ENCODE measurements at regions not wholly inside any gene's neighbourhood (a gene's known extent, or its start where the extent isn't known, plus 50 kb on each side); places are given as distances from the start of the nearest gene placed in this dataset.

GRCh38 chr5:2657151-2657550 is 94.3 kb downstream of the IRX2 start:
- no peaks in the 10 kb centered on the region for H3K27me3 ChIP-seq (ENCODE audit: insufficient read depth)
- no peak overlapping the region for H3K27ac ChIP-seq (ENCODE audit: low read depth)
- no peak overlapping the region for H3K4me2 ChIP-seq
- Mint-ChIP-seq H3K4me1 (no peaks in the 10 kb centered on the region), H3K9me3 (no peaks in the 10 kb centered on the region), H3K27me3 (ENCODE audit: insufficient read depth, low read depth, poor library complexity) (peaks cover 2% of the 10 kb centered on the region), H3K36me3 (ENCODE audit: low read depth) (no peaks in the 10 kb centered on the region), H3K27ac (no peak overlapping the region), H3K4me3 (no peak overlapping the region)
- H2AFZ ChIP-seq, result no peak overlapping the region
- no peaks in the 10 kb centered on the region for H3K36me3 ChIP-seq (ENCODE audit: insufficient read depth)
- DNase-seq (ENCODE audit: low spot score) (no peak), ATAC-seq (no peak)
- TF ChIP-seq EZH2phosphoT487 (IDR thresholded peaks at IDR 0.05; ENCODE audit: unreplicated experiment), result no peak
- TF ChIP-seq, protein P1, sequence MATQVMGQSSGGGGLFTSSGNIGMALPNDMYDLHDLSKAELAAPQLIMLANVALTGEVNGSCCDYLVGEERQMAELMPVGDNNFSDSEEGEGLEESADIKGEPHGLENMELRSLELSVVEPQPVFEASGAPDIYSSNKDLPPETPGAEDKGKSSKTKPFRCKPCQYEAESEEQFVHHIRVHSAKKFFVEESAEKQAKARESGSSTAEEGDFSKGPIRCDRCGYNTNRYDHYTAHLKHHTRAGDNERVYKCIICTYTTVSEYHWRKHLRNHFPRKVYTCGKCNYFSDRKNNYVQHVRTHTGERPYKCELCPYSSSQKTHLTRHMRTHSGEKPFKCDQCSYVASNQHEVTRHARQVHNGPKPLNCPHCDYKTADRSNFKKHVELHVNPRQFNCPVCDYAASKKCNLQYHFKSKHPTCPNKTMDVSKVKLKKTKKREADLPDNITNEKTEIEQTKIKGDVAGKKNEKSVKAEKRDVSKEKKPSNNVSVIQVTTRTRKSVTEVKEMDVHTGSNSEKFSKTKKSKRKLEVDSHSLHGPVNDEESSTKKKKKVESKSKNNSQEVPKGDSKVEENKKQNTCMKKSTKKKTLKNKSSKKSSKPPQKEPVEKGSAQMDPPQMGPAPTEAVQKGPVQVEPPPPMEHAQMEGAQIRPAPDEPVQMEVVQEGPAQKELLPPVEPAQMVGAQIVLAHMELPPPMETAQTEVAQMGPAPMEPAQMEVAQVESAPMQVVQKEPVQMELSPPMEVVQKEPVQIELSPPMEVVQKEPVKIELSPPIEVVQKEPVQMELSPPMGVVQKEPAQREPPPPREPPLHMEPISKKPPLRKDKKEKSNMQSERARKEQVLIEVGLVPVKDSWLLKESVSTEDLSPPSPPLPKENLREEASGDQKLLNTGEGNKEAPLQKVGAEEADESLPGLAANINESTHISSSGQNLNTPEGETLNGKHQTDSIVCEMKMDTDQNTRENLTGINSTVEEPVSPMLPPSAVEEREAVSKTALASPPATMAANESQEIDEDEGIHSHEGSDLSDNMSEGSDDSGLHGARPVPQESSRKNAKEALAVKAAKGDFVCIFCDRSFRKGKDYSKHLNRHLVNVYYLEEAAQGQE (IDR thresholded peaks at IDR 0.05; ENCODE audit: unreplicated experiment), result no peak
- H3K4me1 ChIP-seq (ENCODE audit: insufficient read depth), result no peaks in the 10 kb centered on the region
- H3F3A ChIP-seq (replicated peaks; ENCODE audit: low read depth), result no peaks in the 10 kb centered on the region
- H4K20me1 ChIP-seq (replicated peaks; ENCODE audit: insufficient read depth), result no peaks in the 10 kb centered on the region
- H3K9me2 ChIP-seq (ENCODE audit: insufficient read depth), result no peaks in the 10 kb centered on the region
- H3K79me2 ChIP-seq (replicated peaks; ENCODE audit: insufficient read depth), result no peaks in the 10 kb centered on the region
- H3K4me3 ChIP-seq, result no peak overlapping the region

- H3K27me3 Mint-ChIP-seq (ENCODE audit: insufficient read depth, low read depth, poor library complexity), result peaks cover 2% of the 10 kb centered on the region
- H3K27ac Mint-ChIP-seq, result no peak overlapping the region
- H3F3A ChIP-seq (replicated peaks; ENCODE audit: low read depth), result no peaks in the 10 kb centered on the region
- H3K9me2 ChIP-seq (ENCODE audit: insufficient read depth), result no peaks in the 10 kb centered on the region
- H4K20me1 ChIP-seq (replicated peaks; ENCODE audit: insufficient read depth), result no peaks in the 10 kb centered on the region
- DNase-seq (ENCODE audit: low spot score) (no peak), ATAC-seq (no peak)
- H3K27ac ChIP-seq (ENCODE audit: low read depth), result no peak overlapping the region
- H3K36me3 ChIP-seq (ENCODE audit: insufficient read depth), result no peaks in the 10 kb centered on the region
- no peaks in the 10 kb centered on the region for H3K36me3 Mint-ChIP-seq (ENCODE audit: low read depth)
- TF ChIP-seq, protein P2, sequence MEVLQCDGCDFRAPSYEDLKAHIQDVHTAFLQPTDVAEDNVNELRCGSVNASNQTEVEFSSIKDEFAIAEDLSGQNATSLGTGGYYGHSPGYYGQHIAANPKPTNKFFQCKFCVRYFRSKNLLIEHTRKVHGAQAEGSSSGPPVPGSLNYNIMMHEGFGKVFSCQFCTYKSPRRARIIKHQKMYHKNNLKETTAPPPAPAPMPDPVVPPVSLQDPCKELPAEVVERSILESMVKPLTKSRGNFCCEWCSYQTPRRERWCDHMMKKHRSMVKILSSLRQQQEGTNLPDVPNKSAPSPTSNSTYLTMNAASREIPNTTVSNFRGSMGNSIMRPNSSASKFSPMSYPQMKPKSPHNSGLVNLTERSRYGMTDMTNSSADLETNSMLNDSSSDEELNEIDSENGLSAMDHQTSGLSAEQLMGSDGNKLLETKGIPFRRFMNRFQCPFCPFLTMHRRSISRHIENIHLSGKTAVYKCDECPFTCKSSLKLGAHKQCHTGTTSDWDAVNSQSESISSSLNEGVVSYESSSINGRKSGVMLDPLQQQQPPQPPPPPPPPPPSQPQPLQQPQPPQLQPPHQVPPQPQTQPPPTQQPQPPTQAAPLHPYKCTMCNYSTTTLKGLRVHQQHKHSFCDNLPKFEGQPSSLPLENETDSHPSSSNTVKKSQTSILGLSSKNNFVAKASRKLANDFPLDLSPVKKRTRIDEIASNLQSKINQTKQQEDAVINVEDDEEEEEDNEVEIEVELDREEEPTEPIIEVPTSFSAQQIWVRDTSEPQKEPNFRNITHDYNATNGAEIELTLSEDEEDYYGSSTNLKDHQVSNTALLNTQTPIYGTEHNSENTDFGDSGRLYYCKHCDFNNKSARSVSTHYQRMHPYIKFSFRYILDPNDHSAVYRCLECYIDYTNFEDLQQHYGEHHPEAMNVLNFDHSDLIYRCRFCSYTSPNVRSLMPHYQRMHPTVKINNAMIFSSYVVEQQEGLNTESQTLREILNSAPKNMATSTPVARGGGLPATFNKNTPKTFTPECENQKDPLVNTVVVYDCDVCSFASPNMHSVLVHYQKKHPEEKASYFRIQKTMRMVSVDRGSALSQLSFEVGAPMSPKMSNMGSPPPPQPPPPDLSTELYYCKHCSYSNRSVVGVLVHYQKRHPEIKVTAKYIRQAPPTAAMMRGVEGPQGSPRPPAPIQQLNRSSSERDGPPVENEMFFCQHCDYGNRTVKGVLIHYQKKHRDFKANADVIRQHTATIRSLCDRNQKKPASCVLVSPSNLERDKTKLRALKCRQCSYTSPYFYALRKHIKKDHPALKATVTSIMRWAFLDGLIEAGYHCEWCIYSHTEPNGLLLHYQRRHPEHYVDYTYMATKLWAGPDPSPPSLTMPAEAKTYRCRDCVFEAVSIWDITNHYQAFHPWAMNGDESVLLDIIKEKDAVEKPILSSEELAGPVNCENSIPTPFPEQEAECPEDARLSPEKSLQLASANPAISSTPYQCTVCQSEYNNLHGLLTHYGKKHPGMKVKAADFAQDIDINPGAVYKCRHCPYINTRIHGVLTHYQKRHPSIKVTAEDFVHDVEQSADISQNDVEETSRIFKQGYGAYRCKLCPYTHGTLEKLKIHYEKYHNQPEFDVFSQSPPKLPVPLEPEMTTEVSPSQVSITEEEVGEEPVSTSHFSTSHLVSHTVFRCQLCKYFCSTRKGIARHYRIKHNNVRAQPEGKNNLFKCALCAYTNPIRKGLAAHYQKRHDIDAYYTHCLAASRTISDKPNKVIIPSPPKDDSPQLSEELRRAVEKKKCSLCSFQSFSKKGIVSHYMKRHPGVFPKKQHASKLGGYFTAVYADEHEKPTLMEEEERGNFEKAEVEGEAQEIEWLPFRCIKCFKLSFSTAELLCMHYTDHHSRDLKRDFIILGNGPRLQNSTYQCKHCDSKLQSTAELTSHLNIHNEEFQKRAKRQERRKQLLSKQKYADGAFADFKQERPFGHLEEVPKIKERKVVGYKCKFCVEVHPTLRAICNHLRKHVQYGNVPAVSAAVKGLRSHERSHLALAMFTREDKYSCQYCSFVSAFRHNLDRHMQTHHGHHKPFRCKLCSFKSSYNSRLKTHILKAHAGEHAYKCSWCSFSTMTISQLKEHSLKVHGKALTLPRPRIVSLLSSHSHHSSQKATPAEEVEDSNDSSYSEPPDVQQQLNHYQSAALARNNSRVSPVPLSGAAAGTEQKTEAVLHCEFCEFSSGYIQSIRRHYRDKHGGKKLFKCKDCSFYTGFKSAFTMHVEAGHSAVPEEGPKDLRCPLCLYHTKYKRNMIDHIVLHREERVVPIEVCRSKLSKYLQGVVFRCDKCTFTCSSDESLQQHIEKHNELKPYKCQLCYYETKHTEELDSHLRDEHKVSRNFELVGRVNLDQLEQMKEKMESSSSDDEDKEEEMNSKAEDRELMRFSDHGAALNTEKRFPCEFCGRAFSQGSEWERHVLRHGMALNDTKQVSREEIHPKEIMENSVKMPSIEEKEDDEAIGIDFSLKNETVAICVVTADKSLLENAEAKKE (CRISPR knock-in tag; IDR thresholded peaks at IDR 0.05), result no peak
- TF ChIP-seq NANOG (IDR thresholded peaks at IDR 0.05; ENCODE audit: borderline replicate concordance), result no peak
- TF ChIP-seq CREB1 (CRISPR knock-in tag; IDR thresholded peaks at IDR 0.05; ENCODE audit: low read depth), result no peak
- no peak overlapping the region for H3K4me2 ChIP-seq
- no peak overlapping the region for H3K4me3 Mint-ChIP-seq
- H3K4me1 ChIP-seq (ENCODE audit: insufficient read depth), result no peaks in the 10 kb centered on the region
- no peaks in the 10 kb centered on the region for H3K27me3 ChIP-seq (ENCODE audit: insufficient read depth)
- H2AFZ ChIP-seq, result no peak overlapping the region
- H3K79me2 ChIP-seq (replicated peaks; ENCODE audit: insufficient read depth), result no peaks in the 10 kb centered on the region
- H3K4me3 ChIP-seq, result no peak overlapping the region
- H3K4me1 Mint-ChIP-seq, result no peaks in the 10 kb centered on the region
- no peaks in the 10 kb centered on the region for H3K9me3 Mint-ChIP-seq
Observed at GRCh38 chr5:2656206-2656605, 95.3 kb downstream of the IRX2 start.

All from GM23338 (cell line).